GM19463 (cell line): ENCODE measurements at regions not wholly inside any gene's neighbourhood (a gene's known extent, or its start where the extent isn't known, plus 50 kb on each side); places are given as distances from the start of the nearest gene placed in this dataset.

Source experiments
- ATAC-seq: cut with Tn5 transposase; IDR thresholded peaks from one replicate; pipeline ENCODE4 v1.9.1; 2021; ENCODE audit warnings: mild to moderate bottlenecking, moderate library complexity; ENCODE audit not compliant: unreplicated experiment

DNA sequence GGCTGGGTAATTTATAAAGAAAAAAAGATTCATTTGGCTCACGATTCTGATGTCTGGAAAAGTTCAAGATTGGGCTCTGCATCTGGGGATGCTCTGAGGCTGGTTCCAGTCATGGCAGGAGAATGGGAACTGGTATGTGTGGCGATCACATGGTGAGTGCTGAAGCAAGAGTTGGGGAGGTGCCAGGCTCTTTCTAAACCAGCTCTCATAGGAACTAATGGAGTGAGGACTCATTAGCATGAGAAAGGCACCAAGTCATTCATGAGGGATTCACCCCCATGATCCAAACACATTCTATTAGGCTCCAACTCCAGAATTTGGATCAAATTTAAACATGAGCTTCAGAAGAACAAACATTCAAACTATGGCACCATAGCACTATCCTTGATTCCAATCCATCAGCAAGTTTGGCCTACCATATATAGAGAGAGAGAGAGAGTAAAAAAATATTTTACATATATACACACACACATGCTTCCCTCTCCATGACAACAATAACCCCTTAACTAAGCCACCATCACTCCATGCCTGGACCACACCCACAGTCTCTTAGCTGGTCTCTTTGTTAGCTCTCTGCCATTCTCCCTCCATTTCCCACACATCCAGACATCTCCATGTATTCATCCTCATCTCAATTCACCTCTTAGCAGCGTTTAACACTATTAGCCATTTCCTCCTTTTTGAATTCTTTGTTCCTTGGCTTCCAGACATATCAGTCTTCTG is 57.9 kb downstream of the NPY start:
- ATAC-seq = no peak

DNA sequence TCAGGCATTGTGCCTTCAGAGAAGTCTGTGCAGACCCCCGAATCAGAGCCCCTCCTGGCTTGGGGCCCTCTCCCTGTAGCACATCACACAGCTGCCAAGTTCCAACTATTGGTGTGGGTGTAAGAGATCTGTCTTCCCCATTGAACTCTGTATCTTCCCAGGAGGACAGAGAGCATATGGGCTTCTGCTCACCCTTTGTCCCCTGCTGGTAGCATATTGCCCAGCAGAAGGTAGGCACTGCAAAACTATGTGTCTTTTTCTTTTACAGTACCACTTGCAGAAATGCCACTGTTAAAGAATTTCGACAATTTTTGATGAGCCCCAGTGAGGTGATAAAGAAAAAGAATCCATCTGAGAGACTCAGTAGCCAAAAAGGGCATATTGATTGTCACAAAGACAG is 59.6 kb downstream of the NPY start:
- no peak for ATAC-seq

DNA sequence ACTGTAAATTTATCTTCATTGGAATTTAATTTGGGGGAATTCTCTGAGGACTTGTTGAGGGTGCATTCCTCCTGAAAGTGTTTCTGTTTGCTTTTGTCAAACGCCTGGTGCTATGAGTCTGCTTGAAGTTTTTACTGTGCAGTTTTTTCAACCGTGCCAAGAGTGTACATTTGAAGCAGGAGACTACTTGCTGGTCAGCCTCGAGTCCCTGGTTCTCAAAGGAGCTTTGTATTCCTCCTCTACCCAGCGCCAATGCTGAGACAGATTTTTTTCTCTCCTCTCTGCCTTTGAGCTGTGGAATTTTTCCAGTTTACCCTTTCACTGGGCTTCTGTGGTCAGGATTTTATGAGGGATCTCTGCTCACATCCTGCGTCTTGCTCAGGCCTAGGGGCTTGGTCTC is 62.1 kb downstream of the NPY start:
- no peak for ATAC-seq

DNA sequence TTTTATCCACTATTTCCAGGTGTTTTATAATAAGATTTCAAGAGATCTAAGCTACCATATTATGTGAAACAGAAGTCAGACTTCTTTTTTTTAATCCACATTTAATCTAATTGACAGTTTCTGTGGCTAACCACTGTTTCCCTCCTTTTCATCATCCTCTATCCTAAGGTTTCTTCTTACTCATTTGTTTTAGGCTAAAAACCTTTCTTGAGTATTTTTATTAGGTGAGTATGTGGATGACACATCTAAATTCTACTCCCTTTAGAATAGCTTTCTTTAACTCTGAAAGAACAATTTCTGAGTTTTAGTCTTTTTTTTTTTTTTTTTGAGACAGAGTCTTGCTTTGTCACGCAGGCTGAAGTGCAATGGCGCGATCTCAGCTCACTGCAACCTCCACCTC is 62.7 kb downstream of the NPY start:
- no peak for ATAC-seq

DNA sequence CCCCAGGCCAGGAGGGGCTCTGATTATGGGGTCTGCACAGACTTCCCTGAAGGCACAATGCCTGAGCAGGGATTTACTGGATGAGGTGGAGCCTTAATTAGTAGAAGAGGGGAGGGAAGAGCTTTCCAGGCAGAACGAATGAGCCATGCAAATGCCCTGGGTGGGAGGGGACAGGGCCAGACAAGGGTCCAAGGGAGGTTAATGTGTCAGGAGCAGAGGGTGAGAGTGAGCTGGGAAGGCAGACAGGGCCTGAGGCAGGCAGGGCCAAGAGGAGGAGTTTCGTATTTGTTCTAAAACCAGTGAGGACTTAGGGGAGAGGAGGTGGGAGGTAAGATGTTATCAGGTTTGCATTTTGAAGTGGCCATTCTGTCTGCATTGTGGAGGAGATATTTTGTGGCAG is 65.3 kb downstream of the NPY start:
- no peak for ATAC-seq

DNA sequence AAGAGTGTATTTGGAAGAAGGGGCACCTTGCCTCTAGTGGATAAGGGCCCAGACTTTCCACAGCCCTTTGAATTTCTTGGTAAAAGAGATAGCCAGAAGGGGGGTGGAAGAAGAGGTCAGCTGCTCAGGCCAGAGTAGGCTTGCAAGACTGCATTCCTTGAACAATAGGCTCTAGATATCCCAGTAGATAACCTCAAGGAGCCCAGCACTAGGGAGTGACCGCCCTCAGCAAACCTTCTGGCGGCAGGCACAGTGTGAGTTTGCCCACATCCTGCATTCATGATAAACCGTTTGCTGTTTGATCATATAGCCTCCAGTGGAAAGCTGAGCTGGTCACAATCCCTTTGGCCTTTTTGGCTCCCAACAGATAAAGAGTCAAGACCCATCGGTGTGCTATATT is 70.5 kb downstream of the NPY start:
- no peak for ATAC-seq

DNA sequence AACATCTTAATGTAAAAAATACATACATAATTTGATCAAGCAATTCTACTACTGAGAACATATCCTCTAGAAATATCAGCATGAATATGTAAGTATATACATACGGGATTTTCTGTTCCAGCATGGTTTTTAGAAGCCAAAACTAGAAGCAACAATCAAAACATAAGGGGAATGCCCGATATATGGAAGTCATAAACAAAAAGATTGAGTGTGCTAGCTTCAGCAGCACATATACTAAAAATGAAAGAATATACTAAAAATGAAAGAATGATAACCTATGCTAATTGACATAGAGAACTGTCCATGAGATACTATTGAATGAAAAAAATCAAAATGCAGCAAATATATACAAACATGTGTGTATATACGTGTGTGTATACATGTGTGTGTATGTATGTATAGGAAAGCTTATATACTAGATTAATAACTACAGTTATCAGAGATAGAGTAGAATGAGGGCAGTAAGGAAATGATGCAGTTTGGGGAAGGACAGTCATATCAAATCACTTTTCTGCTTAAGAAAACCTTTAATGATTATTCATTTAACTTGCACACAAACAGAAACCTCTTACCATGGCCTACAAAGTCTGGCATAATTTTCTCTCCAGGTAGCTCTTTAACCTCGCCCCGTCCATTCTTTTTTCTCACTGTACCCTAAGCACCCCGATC is 72.9 kb downstream of the NPY start:
- ATAC-seq = no peak

DNA sequence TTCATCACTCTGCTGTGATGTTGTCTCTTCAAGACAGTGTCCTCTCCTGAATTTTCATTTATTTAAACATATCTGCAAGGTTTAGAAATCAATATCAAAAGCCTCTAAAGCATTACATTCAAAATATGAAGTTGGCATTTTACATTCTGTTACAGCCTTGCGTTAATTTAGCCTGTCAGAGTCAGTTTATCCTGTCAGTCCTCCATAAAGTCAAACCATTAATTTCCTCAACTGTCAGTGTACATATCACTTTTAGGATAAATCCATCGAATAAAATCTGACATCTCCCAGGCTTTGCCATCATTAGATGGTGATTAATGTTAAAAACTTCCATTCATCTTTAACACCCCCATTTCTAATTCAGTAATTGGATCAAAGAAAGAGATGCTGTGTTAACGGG is 77.0 kb downstream of the NPY start:
- no peak for ATAC-seq

DNA sequence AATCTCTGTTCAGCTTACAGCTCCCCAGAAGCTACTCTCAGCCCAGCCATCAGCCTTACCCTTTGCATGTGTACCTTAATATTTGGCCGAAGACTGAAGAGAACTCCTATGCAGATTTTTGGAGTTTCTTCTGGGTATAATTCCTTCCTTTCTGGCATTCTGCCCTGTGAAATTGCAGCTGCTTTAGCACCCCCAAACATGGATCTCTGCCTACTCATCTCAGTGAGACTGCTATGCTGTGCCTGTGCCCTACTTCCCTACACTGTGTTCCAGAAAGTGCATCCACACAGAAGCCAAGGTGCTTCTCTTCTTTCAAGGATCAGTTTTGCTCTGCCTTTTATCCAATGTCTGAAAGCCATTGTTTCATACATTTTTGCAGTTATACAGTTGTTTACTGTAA is 81.6 kb downstream of the NPY start:
- no peak for ATAC-seq

DNA sequence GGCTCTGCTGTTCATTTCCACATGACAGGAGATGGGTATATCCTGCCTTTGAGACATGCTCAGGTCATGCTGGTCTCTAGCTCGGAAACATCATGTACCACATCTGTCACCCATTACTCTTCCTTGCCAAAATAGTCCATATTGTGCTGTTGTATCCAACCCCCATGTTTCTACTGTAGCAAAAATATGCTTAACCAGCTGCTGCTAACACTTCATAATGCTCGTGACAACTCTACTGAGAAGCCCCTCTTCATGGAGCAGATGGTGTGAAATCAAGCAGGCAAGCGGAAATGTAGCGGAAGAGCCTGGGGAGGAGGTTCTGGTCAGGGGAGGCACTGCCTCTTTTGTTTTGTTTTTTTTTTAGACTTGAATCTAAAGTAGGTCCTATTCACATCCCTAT is 82.9 kb downstream of the NPY start:
- ATAC-seq = no peak

DNA sequence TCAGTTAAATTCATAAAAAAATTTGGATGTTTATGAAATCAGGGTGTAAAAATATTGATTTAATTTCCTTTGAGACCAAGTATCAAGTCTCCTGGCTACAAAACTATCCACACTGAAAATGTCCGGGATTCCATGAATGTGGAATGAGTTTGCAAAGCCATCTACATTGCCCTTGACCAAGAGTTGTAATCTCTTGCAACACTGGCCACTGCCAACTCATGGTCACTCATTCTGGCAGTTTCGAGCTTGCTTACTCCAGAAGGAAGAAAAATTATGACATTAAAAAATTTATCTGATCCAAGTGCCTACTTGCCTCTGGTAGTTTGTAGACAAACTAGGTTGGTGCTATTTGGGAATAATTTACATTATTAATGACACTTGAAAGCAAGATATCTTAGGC is 84.2 kb downstream of the NPY start:
- no peak for ATAC-seq

DNA sequence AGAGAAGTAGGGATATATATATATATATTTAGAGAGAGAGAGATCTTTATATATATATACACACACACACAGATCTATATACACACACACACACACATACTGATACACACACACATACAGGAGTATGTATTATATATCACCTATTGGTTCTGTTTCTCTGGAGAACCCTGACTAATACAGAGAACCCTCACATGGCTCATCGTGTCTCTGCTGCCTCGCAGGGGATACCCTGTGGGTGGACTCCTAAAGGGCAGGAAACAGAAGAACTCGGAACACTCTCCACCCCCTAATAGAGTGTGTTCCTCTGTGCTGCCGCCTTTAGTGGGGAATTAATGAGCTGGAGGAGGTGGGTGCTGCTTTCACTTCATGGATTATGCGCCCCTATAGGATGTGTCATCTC is 86.6 kb downstream of the NPY start:
- no peak for ATAC-seq

DNA sequence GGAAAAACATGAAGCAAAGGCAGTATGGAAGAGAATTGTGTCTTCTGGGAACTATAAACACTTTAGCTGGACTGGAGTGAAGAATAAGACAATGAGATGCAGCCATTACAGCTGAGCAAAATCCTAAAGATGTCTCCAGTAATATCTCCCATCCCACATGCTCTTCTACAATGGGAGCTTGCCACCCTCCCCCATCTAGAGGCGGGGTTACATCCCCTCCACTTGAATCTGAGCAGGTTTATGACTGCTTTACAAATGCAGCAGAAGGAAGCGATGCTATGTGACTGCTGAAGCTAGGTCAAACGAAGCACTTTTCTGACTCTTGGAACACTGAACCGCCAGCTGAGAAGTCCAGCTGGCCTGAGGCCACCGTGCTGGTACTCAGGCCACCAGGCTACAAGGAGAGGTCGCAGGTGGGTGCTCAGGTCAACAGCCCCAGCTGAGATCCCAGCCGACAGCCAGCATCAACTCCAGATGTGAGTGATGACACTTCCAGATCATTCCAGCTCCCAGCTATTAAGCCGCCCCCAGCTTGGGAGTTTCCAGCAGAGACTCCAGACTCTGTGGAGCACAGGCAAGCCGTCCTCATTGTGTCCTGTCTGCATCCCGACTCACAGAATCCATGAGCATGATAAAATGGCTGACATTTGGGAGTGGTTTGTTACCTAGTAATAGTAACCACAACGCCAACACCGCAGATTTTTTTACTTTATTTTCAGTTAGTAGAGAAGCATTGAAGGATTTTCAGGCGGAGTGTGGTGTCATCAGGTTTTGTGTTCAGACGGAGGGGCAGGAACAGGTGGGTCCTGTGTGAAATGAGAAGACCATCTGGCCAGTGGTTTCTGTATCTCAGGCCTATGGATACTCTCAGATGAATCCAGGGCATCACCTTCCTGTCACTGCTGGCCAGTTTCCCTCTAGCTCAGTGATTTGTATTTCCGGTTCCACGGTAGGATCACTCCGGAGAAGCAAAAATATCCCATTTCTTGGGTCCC is 89.3 kb downstream of the NPY start:
- no peak for ATAC-seq

DNA sequence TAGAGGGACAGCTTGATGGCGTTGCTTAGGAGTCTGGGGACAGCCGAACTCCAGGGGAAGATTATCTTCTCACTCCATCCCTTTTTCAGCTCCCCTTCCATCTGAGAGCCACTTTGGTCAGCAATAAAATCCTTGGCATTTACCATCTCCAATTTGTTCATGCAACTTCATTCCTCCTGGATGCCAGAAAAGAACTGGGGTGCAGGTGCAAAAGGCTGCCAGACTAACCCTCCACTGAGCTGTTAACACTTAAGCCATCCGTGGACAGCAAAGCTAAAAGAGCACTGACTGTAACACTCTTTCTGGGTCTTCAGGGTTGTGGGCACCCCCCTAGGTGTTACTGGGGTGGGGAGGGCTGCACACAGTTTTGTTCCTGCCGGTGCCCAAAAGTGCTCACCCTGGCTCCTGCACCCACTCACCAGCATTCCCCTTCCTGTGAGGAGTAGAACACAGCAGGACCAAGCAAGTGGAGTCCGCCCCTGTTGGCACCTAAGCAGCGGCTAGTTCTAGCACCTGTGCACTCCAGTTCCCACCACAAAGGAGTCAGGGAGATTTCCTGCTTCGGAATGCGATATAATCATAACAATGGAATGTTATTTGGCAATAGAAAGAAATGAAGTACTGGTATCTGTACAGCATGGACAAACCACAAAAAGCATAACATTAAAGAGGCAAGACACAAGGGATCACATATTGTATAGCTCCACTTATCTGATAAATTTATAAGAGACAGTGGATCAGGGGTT is 95.1 kb downstream of the NPY start:
- no peak for ATAC-seq

DNA sequence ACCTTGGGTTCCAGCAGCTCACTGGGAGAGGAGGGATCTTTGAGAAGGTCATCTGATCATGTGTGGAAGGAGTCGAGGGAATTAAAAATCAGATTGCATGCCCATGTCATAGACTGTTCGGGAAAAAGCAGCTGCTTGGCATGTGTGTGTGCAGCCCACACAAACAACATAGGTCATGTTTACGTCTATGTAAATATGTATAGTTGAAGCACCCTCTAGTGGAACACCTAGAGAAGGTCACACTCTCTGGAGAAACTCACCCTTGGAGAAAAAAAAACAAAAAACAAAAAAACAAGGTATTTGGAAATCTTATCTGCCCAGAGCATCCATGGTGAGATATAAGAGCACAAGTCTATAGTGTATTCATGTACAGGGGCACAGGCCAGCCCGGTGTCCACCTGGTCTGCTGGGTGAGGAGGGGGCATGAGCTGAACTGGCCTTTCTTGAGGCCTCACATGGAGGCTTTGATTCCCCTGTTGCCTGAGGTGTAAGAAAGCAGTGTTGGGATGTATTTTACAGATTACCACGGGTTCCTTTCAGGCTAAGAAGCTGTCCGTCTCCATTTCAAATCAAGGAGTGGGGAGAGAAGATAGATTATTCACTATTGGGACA is 98.0 kb downstream of the NPY start:
- peak; percentile 46 for ATAC-seq

DNA sequence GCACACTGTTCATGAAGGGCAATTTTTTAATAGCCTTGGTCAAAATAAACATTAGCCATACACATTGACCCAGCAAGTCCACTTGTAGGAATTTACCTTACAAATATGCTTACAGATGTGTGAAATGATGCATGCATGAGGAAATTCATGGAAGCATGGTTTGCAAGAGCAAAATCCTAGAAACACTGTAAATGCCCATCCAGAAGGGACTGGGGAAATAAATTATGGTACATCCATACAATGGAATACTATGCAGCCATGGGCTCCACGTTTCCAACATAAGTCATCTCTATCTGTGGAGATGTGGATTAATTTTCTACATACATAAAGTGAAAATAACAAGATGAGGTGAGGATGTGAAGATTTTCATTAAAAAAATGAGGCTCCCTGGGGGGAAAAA is 99.1 kb downstream of the NPY start:
- no peak for ATAC-seq

DNA sequence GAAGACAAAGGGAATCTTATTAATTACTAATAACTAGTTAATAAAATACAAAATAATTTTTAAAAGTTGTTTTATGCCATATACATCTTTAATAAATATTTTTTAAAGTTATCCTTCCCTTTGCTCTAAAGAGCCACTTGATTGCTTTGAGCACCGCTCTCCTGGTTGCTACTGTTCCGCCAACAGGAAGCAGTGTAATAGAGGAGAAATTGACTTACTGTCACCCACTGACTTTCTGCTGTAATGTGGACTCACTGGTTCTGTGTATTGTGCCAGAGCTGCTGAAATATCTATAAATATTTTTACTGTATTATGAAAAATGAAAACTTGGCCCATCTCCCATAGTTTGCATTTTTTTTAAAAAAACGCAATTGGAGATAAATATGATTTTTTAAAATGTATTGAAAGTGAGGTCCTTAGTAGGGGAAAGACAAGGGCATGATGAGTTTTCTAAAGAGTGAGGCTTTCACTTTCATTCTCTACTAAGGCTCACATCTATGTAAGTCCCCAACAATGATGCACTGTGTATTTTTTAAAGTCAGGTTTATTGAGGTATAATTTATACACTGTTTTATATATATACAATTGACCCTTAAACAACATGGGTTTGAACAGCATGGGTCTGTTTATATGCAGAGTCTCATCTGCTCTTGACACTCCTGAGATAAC is 100.5 kb downstream of the NPY start:
- peak; percentile 65 for ATAC-seq

DNA sequence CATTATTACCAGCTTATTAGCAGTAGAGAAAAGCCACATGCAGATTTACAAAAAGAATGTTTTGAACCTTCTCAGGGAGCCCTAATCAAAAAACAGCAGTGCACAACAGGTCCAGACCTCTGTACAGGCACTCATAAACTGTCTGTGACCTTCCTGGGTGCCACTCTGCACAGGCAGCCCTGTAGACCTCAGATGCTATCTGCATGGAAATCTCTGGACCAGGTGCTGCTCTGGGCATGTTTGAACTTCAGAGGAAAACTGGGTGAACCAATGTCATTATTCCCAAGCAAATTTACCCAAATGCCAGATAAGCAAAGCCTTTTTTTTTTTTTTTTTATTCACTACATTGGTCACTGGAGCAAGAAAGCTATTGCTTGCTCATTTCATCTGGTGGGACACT is 104.2 kb downstream of the NPY start:
- ATAC-seq = no peak

DNA sequence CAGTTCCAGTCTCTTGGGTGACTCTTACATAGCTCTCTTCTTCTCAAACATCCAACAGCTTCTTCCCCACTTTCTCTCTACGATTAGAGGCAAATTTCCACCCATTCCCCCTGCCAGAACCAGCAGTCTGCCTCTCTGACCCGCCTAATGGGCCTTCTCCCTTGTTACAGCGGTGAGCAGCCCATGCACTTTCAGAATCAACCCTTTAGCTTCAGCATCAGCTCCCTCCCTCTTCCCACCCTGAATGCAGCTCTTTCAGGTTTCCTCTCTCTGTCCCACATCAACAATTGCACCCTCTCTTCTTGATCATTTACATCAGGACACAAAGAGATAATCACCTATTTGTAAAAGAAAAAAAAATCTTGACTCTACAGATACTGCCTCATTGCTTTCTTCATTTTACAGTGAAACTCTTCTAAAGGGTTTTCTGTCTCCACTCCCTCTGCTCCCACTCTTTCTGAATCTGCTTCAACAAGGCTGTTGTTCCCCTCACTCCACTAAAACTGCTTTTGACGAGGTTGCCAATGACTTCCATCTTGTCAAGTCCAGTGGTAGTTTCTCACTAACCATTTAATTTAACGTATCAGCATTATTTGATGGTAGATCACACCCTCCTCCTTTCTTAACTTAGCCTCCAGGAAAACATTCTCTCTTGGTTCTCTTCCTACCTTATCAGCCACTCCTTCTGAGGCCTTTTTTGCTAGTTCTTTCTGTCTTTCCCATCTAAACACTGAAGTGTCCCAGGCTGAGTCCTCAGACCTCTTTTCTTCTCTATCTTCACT is 106.6 kb downstream of the NPY start:
- no peak for ATAC-seq
